HEK293 (cell line): ENCODE measurements at regions not wholly inside any gene's neighbourhood (a gene's known extent, or its start where the extent isn't known, plus 50 kb on each side); places are given as distances from the start of the nearest gene placed in this dataset.

Experiments used
- SCRT2 ChIP-seq: fragments of 450-650 bp; formaldehyde crosslinking; IDR thresholded peaks from 2 replicates; pipeline ENCODE4 v1.5.1; 2016; ENCODE audit warnings: missing biosample characterization, missing genetic modification characterization
- ZFP41 ChIP-seq: fragments of 450-650 bp; formaldehyde crosslinking; IDR thresholded peaks from 2 replicates; pipeline ENCODE4 v1.5.1; 2016; ENCODE audit warnings: missing biosample characterization, missing genetic modification characterization, borderline replicate concordance
- ZNF449 ChIP-seq: fragments of 450-650 bp; formaldehyde crosslinking; IDR thresholded peaks from 2 replicates; pipeline ENCODE4 v1.5.1; 2017; ENCODE audit warnings: missing biosample characterization, mild to moderate bottlenecking, missing genetic modification characterization, moderate library complexity

DNA sequence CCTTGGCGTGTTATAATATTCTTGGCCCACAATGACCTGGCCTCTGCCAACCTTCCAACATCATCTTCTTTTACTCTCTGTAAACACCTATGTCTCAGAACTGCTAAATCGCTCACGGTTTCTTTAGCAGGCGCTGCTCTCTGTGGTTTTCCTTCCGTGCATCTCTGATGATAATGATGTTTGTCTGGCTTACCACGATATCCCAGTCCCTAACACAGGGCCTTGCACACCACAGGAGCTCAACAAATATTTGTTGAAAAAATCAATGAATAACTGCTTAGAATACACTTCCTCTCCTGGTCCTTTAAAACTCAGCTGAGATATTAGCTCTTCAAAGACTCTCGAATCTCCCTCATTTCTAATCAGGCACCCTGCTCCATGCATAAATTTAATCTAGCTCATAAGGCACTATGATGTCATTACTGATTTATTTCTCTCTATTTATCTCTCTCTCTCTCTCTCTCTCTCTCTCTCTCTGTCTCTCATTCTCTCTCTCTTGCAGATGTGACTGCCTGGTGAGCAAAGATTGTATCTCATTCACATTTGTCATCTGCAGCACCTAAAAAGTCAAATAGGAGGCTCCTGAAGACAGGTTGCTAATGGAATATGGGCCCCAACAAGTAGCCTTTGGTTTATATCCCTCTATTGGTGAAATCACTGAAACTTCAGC is 206.4 kb downstream of the NHLRC3 start:
- TF ChIP-seq ZFP41 (tag by site-specific recombination) (no peak), ZNF449 (tag by site-specific recombination) (no peak), SCRT2 (tag by site-specific recombination) (no peak)
